ENCODE measurements at regions not wholly inside any gene's neighbourhood (a gene's known extent, or its start where the extent isn't known, plus 50 kb on each side); places are given as distances from the start of the nearest gene placed in this dataset.

DNA sequence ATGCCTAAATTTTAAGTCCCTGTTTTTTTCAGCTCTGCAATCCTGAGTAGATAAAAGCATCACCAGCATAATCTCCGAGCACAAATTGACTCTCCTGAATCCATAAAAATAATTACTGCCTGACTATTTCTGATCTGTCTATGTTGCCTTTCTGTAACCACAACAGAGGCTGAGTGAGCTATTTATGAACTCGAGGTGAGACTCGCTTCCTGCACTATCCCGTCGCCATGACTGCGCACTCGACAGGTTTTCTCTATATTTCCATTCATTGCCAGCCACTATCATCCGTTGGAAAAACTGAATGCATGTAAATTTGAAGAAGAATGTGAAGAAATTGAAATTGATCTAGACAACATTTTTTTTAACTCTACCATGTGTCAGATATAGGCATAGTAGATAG, 897.2 kb downstream of the ADGRL2 start:
- TF ChIP-seq, protein P1, sequence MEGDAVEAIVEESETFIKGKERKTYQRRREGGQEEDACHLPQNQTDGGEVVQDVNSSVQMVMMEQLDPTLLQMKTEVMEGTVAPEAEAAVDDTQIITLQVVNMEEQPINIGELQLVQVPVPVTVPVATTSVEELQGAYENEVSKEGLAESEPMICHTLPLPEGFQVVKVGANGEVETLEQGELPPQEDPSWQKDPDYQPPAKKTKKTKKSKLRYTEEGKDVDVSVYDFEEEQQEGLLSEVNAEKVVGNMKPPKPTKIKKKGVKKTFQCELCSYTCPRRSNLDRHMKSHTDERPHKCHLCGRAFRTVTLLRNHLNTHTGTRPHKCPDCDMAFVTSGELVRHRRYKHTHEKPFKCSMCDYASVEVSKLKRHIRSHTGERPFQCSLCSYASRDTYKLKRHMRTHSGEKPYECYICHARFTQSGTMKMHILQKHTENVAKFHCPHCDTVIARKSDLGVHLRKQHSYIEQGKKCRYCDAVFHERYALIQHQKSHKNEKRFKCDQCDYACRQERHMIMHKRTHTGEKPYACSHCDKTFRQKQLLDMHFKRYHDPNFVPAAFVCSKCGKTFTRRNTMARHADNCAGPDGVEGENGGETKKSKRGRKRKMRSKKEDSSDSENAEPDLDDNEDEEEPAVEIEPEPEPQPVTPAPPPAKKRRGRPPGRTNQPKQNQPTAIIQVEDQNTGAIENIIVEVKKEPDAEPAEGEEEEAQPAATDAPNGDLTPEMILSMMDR (IDR thresholded peaks at IDR 0.05) = no peak
- no peak for TF ChIP-seq POLR2A (IDR thresholded peaks at IDR 0.05)

Data from uterus (tissue), 2 donors.